ENCODE measurements at regions not wholly inside any gene's neighbourhood (a gene's known extent, or its start where the extent isn't known, plus 50 kb on each side); places are given as distances from the start of the nearest gene placed in this dataset.

DNA sequence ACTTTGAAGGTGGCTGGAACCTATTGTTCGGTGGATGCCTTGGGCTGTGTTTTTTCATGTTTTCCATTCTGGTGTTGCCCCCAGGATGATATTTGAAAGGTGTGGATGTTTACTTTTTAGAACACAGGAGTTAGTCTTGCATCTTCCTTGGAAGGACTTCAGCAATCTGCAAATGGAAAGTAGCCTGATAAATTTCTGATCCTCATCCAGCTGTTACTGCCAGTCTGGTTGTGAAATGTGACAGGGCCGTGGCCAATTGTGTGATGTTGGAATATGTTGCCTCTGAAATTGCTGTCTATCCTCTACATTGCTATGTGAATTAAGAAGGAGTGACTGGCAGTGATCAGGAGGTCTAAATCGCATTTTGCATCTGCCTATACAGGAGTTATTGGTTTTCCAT, 382.5 kb upstream of the C2CD4B start:
- DNase-seq (ENCODE audit: low spot score) = no peak

DNA sequence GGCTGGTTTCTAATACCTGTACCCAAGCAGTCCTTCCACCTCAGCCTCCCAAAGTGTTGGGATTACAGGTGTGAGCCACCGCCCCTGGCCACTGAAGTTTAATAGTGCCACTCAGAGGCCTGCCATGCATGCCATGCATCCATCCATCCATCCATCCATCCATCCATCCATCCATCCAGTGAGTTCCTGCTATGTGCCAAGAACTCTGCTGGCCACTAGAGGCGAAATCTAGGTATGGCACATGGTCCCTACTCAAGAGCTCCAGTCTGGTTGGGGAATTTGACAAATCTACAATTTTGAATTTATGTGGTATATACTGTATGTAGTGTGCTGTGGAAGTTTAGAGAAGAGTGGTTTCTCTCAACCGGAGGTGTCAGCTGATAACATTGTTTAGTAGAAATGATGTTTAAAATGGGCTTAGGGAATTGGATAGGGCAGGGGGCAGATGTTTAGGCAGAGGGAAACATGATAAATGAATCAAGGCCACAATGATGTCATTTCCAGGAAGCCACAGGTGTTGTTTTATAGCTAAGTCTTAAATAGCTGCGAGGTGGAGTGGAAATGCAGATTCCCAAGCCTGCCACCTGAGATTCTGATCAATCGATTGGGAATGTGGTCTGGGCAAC, 384.4 kb upstream of the C2CD4B start:
- no peak for DNase-seq (ENCODE audit: low spot score)

DNA sequence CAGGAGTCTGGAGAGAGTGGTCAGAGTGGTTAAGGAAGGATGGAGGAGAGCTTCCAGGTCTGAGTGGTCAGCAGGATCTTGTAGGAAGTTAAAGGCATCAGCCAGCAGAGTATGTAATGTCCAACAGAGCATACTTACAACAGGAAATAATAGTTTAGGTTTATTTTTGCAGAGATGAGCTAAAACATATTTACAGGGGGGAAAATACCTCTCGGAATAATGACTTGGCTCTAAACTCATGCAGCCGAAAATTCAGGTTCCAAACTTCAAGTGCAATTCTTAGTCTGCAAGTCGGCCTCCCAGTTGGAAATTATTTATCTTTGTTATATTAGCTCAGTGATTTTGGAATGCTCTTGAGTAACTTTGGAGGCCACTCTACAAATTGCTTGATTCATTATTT, 385.0 kb upstream of the C2CD4B start:
- DNase-seq (ENCODE audit: low spot score) = no peak

DNA sequence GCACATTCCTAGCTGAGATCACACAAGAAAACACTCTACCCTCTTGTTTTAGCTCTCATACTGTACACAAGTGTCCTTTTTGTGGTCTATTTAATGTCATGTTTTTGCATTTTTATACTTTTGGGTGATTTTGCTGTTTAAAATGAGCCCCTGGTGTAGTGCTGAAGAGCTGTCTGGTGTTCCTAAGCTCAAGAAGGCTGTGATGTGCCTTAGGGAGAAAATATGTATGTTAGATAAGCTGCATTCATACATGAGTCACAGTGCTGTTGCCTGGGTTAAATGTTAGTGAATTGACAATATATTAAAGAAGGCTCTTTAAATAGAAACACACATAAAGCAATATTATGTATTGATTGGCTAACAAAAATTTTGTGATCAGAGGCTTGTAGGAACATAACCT, 387.4 kb upstream of the C2CD4B start:
- DNase-seq (ENCODE audit: low spot score) = no peak

DNA sequence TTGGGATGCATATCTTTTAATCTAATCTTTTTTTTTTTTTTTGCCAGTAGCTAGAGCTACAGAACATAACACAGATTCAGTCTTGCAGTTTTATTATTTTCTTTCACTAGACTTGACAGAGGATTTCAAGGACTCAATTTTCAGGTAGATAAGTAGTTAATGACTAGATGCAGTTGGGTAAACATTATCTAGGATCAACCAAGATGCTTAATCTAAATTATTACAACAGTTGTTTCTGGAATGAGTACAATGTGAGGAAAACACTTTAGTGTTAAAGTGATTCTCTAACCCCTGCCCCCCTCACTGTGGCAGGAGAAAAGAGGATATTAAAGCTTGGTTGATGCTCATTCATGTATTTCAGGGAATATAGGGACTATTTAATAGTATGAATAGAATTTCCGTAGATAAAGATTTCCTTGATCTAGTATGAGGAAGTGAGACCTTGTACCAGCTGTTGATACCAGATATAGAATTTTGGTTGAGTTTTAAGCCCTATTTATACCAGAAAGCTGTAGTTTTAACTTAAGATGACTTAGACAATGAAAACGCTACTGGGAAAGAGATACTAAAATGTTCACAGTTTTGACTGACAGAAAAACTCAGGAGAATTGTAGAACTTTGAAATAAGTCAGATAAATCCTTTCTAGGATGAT, 389.0 kb upstream of the C2CD4B start:
- DNase-seq (ENCODE audit: low spot score) = no peak

DNA sequence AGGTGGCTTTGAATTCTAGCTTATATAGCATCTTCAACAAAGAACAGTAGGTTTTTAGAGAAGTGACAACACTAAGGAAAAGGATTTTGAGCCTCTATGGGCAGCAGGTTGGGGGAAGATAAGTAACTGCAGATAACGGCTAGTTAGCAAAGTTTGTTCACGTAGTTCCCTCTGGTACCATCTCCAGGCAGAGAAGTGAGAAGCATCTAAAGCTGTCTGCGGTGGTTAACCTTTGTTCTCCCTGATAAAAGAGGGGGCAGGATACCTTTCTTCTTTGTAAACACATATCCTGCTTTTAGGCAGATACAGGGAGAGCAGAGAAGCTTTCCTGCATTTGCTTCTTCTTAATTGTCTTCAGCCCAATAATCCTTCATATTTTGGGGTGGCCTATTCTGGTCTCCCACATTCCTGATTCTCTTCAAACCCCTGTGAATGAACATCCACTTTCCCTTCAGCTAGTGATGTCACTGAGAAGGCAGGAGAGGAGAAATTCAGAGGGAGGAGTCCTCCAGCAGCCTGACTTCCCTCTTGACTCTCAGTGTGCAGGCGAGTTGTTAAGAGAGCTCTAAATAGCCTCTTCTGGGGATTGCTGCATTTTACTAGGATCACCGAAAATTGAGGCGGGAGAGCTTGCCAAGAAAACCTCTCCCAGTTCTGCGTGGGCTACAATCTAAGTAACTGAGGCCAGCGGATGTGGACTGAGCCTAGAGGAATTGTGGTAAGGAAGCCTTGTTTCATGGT, 393.7 kb upstream of the C2CD4B start:
- DNase-seq (ENCODE audit: low spot score) = no peak

DNA sequence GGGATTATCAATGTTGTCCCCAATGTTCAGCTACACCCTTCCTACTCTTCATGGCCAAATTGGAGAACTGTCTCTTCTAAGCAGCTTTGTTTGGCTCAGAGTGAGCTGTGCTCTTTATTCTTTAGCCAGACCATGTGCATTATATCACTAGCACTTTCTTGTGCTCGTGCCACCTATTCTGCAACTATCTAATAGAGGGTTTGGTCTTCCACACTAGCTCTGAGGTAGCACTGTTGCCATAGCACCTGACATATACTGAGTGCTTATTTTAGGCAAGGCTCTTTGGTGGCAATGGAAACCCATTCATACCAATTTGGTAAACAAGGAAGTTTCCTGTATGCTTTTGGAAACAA, 394.3 kb upstream of the C2CD4B start:
- DNase-seq (ENCODE audit: low spot score) = no peak

DNA sequence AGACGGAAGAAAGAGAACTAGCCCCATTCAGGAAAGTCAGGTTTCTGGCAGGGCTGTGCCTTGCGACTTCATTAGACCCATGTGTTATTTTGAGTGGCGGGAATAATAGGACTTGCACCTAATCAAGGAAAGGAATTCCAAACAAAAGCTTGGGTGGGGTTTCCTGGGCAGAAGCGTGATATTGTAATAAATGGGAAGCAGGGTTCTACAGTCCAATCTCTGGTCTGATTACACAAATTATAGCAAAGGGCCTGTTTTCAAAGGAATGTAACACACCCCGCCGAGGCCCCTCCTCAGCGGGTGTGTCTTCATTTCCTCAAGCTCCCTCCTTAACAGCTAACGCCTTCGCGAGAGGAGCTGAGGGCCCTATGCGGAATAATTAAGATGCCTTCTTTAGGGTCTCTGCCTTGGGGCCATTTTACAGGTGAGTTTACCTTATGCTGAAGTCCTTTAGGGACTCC, 396.0 kb upstream of the C2CD4B start:
- DNase-seq (ENCODE audit: low spot score) = no peak

DNA sequence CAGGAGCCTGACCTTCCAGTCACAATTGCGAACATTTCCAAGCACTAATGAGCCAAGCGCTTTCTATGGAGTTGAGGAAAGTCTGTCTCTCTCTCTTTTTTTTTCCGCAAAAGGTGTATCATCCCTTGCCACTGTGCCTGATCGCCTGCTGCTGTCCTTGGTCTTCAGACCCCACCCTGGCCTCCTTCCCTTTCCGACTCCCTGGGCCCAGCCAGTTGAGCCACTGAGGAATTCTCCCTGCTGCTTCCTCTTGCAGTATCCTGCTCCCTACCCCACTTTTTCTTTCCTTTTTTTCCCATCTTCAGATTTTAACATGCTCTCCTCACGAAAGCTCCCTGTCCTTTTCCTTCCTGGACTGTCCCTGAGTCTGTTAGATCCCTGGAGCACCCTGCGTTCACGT, 396.5 kb upstream of the C2CD4B start:
- no peak for DNase-seq (ENCODE audit: low spot score)

GRCh38 chr15:62564886-62565633, 400.0 kb upstream of the C2CD4B start:
- DNase-seq (ENCODE audit: low spot score) = no peak

GRCh38 chr15:62565634-62566026, 400.5 kb upstream of the C2CD4B start:
- DNase-seq (ENCODE audit: low spot score) = no peak

DNA sequence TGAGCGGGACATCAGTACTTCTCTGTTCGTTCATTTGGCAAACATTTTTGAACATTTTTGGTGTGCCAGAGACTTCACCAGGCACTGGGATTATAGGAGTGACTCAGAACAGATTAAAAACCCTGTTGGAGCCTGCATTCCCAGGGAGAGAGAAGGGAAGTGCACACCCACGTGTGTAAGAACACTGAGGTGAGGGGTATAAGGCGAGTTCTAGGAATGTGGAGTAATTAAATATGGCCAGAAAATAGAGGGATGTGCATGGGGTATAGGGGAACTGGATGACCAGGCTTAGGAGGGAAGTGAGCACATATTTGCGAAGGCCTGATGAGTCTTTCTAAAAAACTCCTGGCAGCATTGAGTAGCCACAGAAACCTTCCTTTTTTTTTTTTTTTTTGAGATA, 401.2 kb upstream of the C2CD4B start:
- DNase-seq (ENCODE audit: low spot score) = no peak

- DNase-seq (ENCODE audit: low spot score) = no peak
Observed at GRCh38 chr15:62567501-62567900, 402.4 kb upstream of the C2CD4B start.

GRCh38 chr15:62568004-62568403, 402.9 kb upstream of the C2CD4B start:
- DNase-seq (ENCODE audit: low spot score) = no peak

- no peak for DNase-seq (ENCODE audit: low spot score)
Observed at GRCh38 chr15:62568702-62569101, 403.6 kb upstream of the C2CD4B start.

- DNase-seq (ENCODE audit: low spot score) = no peak
Observed at GRCh38 chr15:62569460-62570404, 404.6 kb upstream of the C2CD4B start.

GRCh38 chr15:62570405-62570783, 405.3 kb upstream of the C2CD4B start:
- no peak for DNase-seq (ENCODE audit: low spot score)

GRCh38 chr15:62571072-62571471, 406.0 kb upstream of the C2CD4B start:
- no peak for DNase-seq (ENCODE audit: low spot score)

DNA sequence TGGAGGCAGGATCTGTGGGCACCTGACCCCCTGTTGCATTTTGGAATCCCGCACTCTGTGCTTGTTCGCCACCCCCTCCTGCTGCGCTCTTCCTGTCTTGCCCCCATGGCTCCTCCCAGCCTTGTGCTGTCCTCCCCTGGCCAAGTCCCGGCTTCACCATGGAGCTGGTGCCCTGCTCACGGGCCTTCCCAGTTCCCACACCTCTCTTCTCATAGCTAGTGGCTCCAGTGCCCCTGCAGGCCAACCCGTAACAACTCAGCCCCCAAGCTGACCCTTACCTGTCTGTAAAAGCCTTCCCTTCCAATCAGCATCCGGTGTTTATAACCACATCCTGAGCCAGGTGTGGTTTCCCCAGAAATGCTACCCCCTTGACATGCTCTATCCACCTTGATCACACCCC, 407.7 kb upstream of the C2CD4B start:
- no peak for DNase-seq (ENCODE audit: low spot score)

DNA sequence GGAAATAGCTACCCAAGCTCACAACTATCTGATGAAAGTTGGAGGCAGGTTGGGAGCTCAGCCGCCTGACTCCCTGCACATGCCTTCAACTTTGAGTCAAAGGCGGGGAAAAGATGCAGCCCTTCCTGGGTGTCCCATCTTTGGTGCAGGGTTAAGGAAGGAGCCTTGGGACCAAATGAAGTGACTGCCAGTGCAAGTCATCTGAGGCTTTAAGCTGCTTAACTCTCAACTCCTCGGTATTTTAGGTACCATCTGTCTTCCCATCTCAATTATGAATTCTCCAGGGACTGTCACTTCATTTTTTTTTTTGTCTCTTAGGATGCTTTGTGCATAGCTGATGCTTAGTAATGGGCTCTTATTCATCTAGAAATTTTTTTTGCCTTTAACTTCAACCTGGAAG, 408.8 kb upstream of the C2CD4B start:
- DNase-seq (ENCODE audit: low spot score) = no peak

DNA sequence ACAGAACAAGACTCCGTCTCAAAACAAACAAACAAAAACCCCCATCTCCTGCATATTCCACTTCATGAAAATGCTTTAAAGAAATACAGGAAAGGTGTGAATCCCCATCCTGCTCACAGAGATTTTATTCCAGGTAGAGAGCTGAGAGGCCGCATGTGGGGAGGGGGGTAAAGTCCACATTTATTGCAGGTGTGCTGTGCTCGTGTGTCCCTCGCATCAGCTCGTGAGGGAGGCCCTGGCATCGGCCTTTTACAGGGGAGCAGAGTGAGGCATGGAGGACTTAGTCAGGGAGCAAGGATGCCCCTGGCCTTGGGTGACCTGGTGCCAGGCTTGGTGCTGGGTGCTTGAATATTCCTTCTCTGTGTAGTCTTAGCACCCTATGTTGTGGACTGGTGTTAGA, 413.5 kb upstream of the C2CD4B start:
- no peak for DNase-seq (ENCODE audit: low spot score)

DNA sequence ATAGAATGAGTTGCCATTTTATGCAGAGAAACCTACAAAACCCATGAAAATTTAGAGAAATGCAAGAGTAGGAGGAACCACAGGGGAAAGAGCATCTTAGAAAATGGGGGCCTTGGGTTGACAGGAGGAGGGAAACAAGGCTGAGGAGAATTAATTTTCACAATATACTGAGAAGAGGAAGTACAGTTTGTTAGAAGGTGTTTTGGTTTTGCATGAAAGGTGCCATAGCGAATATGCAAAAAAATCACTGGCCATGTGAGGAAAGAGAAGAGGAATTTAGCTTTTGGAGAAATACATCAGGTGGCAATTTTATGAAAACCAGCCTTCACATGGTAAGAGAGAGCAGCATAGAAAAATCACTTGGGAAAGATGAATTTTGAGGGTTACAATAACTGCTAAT, 413.9 kb upstream of the C2CD4B start:
- DNase-seq (ENCODE audit: low spot score) = no peak
